HG02798 (cell line): ENCODE measurements at regions not wholly inside any gene's neighbourhood (a gene's known extent, or its start where the extent isn't known, plus 50 kb on each side); places are given as distances from the start of the nearest gene placed in this dataset.
A peak's percentile ranks its signal among the peaks of the same experiment; 100 is the strongest.

Experiments
- ATAC-seq: cut with Tn5 transposase; IDR thresholded peaks from one replicate; pipeline ENCODE4 v1.9.1; 2021; ENCODE audit warnings: mild to moderate bottlenecking; ENCODE audit not compliant: unreplicated experiment, poor library complexity

- ATAC-seq, result no peak
Measured at GRCh38 chr20:11391591-11391990, 526.1 kb upstream of the BTBD3 start.

- ATAC-seq, result peak; percentile 50
Measured at GRCh38 chr20:11394145-11394833, 523.4 kb upstream of the BTBD3 start.

GRCh38 chr20:11395581-11395980 is 522.1 kb upstream of the BTBD3 start:
- ATAC-seq, result no peak

GRCh38 chr20:11401988-11402387 is 515.7 kb upstream of the BTBD3 start:
- ATAC-seq, result peak; percentile 77

- no peak for ATAC-seq
Measured at GRCh38 chr20:11403711-11404110, 514.0 kb upstream of the BTBD3 start.

- no peak for ATAC-seq
Measured at GRCh38 chr20:11406877-11407276, 510.8 kb upstream of the BTBD3 start.

GRCh38 chr20:11409561-11409960 is 508.1 kb upstream of the BTBD3 start:
- ATAC-seq, result no peak

GRCh38 chr20:11411765-11412164 is 505.9 kb upstream of the BTBD3 start:
- no peak for ATAC-seq

GRCh38 chr20:11426948-11427347 is 490.7 kb upstream of the BTBD3 start:
- no peak for ATAC-seq

GRCh38 chr20:11429168-11429567 is 488.5 kb upstream of the BTBD3 start:
- ATAC-seq, result no peak

GRCh38 chr20:11429889-11430519 is 487.7 kb upstream of the BTBD3 start:
- no peak for ATAC-seq

- no peak for ATAC-seq
Measured at GRCh38 chr20:11430652-11431051, 487.0 kb upstream of the BTBD3 start.

- ATAC-seq, result no peak
Measured at GRCh38 chr20:11431621-11432020, 486.1 kb upstream of the BTBD3 start.

- ATAC-seq, result no peak
Measured at GRCh38 chr20:11432407-11432806, 485.3 kb upstream of the BTBD3 start.

- no peak for ATAC-seq
Measured at GRCh38 chr20:11436113-11436905, 481.4 kb upstream of the BTBD3 start.

GRCh38 chr20:11437090-11437489 is 480.6 kb upstream of the BTBD3 start:
- no peak for ATAC-seq

- no peak for ATAC-seq
Measured at GRCh38 chr20:11437611-11438380, 479.9 kb upstream of the BTBD3 start.

GRCh38 chr20:11438412-11438811 is 479.3 kb upstream of the BTBD3 start:
- no peak for ATAC-seq

GRCh38 chr20:11443382-11444119 is 474.1 kb upstream of the BTBD3 start:
- no peak for ATAC-seq

GRCh38 chr20:11445161-11445560 is 472.5 kb upstream of the BTBD3 start:
- ATAC-seq, result no peak
